ENCODE measurements at regions not wholly inside any gene's neighbourhood (a gene's known extent, or its start where the extent isn't known, plus 50 kb on each side); places are given as distances from the start of the nearest gene placed in this dataset.

DNA sequence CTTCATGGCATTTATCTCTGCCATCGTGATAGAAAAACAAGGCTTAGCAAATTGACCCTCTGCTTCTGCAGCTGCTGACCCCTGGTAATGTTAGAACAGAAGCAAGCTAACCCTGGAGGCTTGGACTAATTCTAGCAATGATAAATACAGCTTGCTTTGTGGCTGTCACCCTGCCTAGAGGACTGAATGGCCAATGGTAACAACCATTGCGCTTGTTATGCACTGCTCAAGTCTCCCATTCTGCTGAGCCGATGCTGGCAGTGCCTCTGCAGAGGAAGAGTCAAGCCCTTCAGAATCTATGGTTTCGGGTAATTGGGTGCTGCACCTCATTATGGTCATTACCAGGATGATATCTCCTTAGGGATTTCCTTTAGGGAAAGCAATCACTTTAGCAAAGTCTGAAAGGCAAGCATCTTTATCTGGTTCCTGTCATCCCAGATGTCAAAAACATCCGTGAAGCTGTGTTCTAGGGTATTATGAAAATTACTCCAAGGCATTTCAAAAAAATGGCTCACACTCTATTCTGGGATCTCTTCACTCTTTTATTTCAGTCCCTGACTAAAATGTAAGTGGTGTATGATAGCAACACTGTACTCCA is 186.8 kb upstream of the DLGAP1 start:
- Mint-ChIP-seq H3K27ac (no peak overlapping the region), H3K36me3 (no peaks in the 10 kb centered on the region), H3K4me3 (no peak overlapping the region), H3K9me3 (peaks cover 0 to 14% (median 1%) of the 10 kb centered on the region in 7 donors), H3K4me1 (no peaks in the 10 kb centered on the region), H3K27me3 (ENCODE audit: low read depth in 3 of 3) (no peaks in the 10 kb centered on the region)
- DNase-seq, result no peak
- 93% methylated on average over 4 of the region's 5 CpGs for WGBS (ENCODE audit: insufficient coverage)
- H3K4me2 ChIP-seq (replicated peaks; ENCODE audit: extremely low read depth, low read length, poor library complexity, severe bottlenecking), result no peak overlapping the region
- H3K27ac ChIP-seq (ENCODE audit: low read depth in 1 of 2, low read length in 2 of 2), result no peak overlapping the region
- peaks cover 3 to 14% of the 10 kb centered on the region in 2 donors for H3K9me3 ChIP-seq (replicated peaks in 1 of 2; ENCODE audit: control insufficient read depth in 1 of 2, insufficient read depth in 1 of 2, low read length in 2 of 2)
- no peaks in the 10 kb centered on the region for H4K20me1 ChIP-seq (ENCODE audit: insufficient read depth, low read length)
- H3K4me3 ChIP-seq (replicated peaks in 1 of 3; ENCODE audit: low read depth in 2 of 3, low read length in 3 of 3), result no peak overlapping the region
- intact Hi-C loops (cut with micrococcal nuclease), result no loop called here
- no peaks in the 10 kb centered on the region for H3K79me2 ChIP-seq (ENCODE audit: insufficient read depth, low read length)
- TF ChIP-seq CTCF (IDR thresholded peaks at IDR 0.05), result no peak
- H3K9ac ChIP-seq (ENCODE audit: insufficient read depth, low read length, poor library complexity, severe bottlenecking), result no peak overlapping the region
- no peaks in the 10 kb centered on the region for H3K36me3 ChIP-seq (replicated peaks in 1 of 2; ENCODE audit: control insufficient read depth in 1 of 2, insufficient read depth in 2 of 2, low read length in 2 of 2)
- H3K4me1 ChIP-seq (ENCODE audit: control insufficient read depth in 1 of 2, insufficient read depth in 2 of 2, low read length in 2 of 2), result no peaks in the 10 kb centered on the region
- no peaks in the 10 kb centered on the region for H3K27me3 ChIP-seq (ENCODE audit: control insufficient read depth in 2 of 2, insufficient read depth in 2 of 2, low read length in 2 of 2)
- H2AFZ ChIP-seq (ENCODE audit: insufficient read depth, low read depth, low read length, poor library complexity, severe bottlenecking), result no peak overlapping the region

- Mint-ChIP-seq H3K27ac (no peak overlapping the region), H3K4me1 (no peaks in the 10 kb centered on the region), H3K4me3 (no peak overlapping the region), H3K36me3 (no peaks in the 10 kb centered on the region), H3K27me3 (ENCODE audit: low read depth in 3 of 3) (no peaks in the 10 kb centered on the region), H3K9me3 (peaks cover 0 to 11% (median 2%) of the 10 kb centered on the region in 7 donors)
- H3K4me1 ChIP-seq (ENCODE audit: control insufficient read depth in 1 of 2, insufficient read depth in 2 of 2, low read length in 2 of 2), result no peaks in the 10 kb centered on the region
- no peak overlapping the region for H3K9ac ChIP-seq (ENCODE audit: insufficient read depth, low read length, poor library complexity, severe bottlenecking)
- H3K4me2 ChIP-seq (replicated peaks; ENCODE audit: extremely low read depth, low read length, poor library complexity, severe bottlenecking), result no peak overlapping the region
- H3K27me3 ChIP-seq (ENCODE audit: control insufficient read depth in 2 of 2, insufficient read depth in 2 of 2, low read length in 2 of 2), result no peaks in the 10 kb centered on the region
- H3K4me3 ChIP-seq (replicated peaks in 1 of 3; ENCODE audit: low read depth in 2 of 3, low read length in 3 of 3), result no peak overlapping the region
- H3K27ac ChIP-seq (ENCODE audit: low read depth in 1 of 2, low read length in 2 of 2), result no peak overlapping the region
- no peaks in the 10 kb centered on the region for H3K79me2 ChIP-seq (ENCODE audit: insufficient read depth, low read length)
- peaks cover 3 to 14% of the 10 kb centered on the region in 2 donors for H3K9me3 ChIP-seq (replicated peaks in 1 of 2; ENCODE audit: control insufficient read depth in 1 of 2, insufficient read depth in 1 of 2, low read length in 2 of 2)
- WGBS (ENCODE audit: insufficient coverage), result no CpG with 5 or more reads among the region's 3 CpGs
- H2AFZ ChIP-seq (ENCODE audit: insufficient read depth, low read depth, low read length, poor library complexity, severe bottlenecking), result no peak overlapping the region
- DNase-seq, result no peak
- no peaks in the 10 kb centered on the region for H4K20me1 ChIP-seq (ENCODE audit: insufficient read depth, low read length)
- intact Hi-C loops (cut with micrococcal nuclease), result no loop called here
- no peaks in the 10 kb centered on the region for H3K36me3 ChIP-seq (replicated peaks in 1 of 2; ENCODE audit: control insufficient read depth in 1 of 2, insufficient read depth in 2 of 2, low read length in 2 of 2)
- TF ChIP-seq CTCF (IDR thresholded peaks at IDR 0.05), result no peak
Measured at GRCh38 chr18:4640349-4641012, 185.4 kb upstream of the DLGAP1 start.
